ENCODE measurements at regions not wholly inside any gene's neighbourhood (a gene's known extent, or its start where the extent isn't known, plus 50 kb on each side); places are given as distances from the start of the nearest gene placed in this dataset.

GRCh38 chr18:40346146-40346545 lies 1608.9 kb upstream of the PIK3C3 start (continued):
- TF ChIP-seq EZH2 (IDR thresholded peaks at IDR 0.05; ENCODE audit: low read depth, unreplicated experiment) (no peak), JUNB (IDR thresholded peaks at IDR 0.05; ENCODE audit: unreplicated experiment) (no peak), STAT1 (IDR thresholded peaks at IDR 0.05; ENCODE audit: unreplicated experiment) (no peak), ZNF114 (CRISPR knock-in tag; IDR thresholded peaks at IDR 0.05) (no peak), CTCF (conservative IDR thresholded peaks at IDR 0.05; ENCODE audit: low read depth in 2 of 2) (no peak), REST (IDR thresholded peaks at IDR 0.05; ENCODE audit: unreplicated experiment) (no peak), ETS1 (IDR thresholded peaks at IDR 0.05) (no peak), CREB1 (CRISPR knock-in tag; IDR thresholded peaks at IDR 0.05; ENCODE audit: low read depth) (no peak)

- H3K27ac ChIP-seq (ENCODE audit: low read depth), result no peak overlapping the region
- no peaks in the 10 kb centered on the region for H3K36me3 ChIP-seq (ENCODE audit: insufficient read depth)
- H3K4me3 ChIP-seq, result no peak overlapping the region
- no peaks in the 10 kb centered on the region for H3K27me3 ChIP-seq (ENCODE audit: insufficient read depth)
- DNase-seq (ENCODE audit: low spot score), result no peak
- H3K9me2 ChIP-seq (ENCODE audit: insufficient read depth), result 0 out of 2 replicates have a peak, but pooled peaks cover 3% of the 10 kb centered on the region
- H3K79me2 ChIP-seq (replicated peaks; ENCODE audit: insufficient read depth), result no peaks in the 10 kb centered on the region
- no peak overlapping the region for H2AFZ ChIP-seq
- Mint-ChIP-seq H3K27ac (no peak overlapping the region), H3K27me3 (ENCODE audit: insufficient read depth, low read depth, poor library complexity) (no peaks in the 10 kb centered on the region), H3K9me3 (no peaks in the 10 kb centered on the region), H3K4me1 (no peaks in the 10 kb centered on the region), H3K36me3 (ENCODE audit: low read depth) (no peaks in the 10 kb centered on the region), H3K4me3 (no peak overlapping the region)
- ATAC-seq, result no peak
- no peaks in the 10 kb centered on the region for H3F3A ChIP-seq (replicated peaks; ENCODE audit: low read depth)
- H4K20me1 ChIP-seq (replicated peaks; ENCODE audit: insufficient read depth), result no peaks in the 10 kb centered on the region
- no peaks in the 10 kb centered on the region for H3K4me1 ChIP-seq (ENCODE audit: insufficient read depth)
- no peak overlapping the region for H3K4me2 ChIP-seq
- TF ChIP-seq JUNB (IDR thresholded peaks at IDR 0.05; ENCODE audit: unreplicated experiment), result no peak
- no peak for TF ChIP-seq EZH2phosphoT487 (IDR thresholded peaks at IDR 0.05; ENCODE audit: unreplicated experiment)
- TF ChIP-seq EZH2 (IDR thresholded peaks at IDR 0.05; ENCODE audit: low read depth, unreplicated experiment), result no peak
- TF ChIP-seq REST (IDR thresholded peaks at IDR 0.05; ENCODE audit: unreplicated experiment), result no peak
Observed at GRCh38 chr18:40341701-40342100, 1613.3 kb upstream of the PIK3C3 start.

Data from GM23338 (cell line).